SU-DHL-6 (cell line): ENCODE measurements at regions not wholly inside any gene's neighbourhood (a gene's known extent, or its start where the extent isn't known, plus 50 kb on each side); places are given as distances from the start of the nearest gene placed in this dataset.
"Not testable (repeated sequence)": the region's sequence is repeated elsewhere in the genome, so short reads cannot be mapped to it uniquely, and the experiment has no call there.

Source experiments
- H2AFZ ChIP-seq: fragments of 200-600 bp; sonication (generic); 2 replicates; pipeline ENCODE4 v1.6.1; 2014; ENCODE audit warnings: low read depth, mild to moderate bottlenecking, moderate library complexity, mixed read lengths, antibody characterized with exemption, low read length; ENCODE audit not compliant: severe bottlenecking
- H3F3A ChIP-seq: fragments of 200-600 bp; shearing (Covaris generic); 2 replicates; pipeline ENCODE4 v1.6.0; 2016; ENCODE audit warnings: antibody characterized with exemption, mild to moderate bottlenecking; ENCODE audit not compliant: insufficient read depth
- H3K27ac ChIP-seq: fragments of 200-600 bp; sonication (generic); 2 replicates; pipeline ENCODE4 v1.5.1; 2016; ENCODE audit warnings: low read depth, mild to moderate bottlenecking, low read length, moderate library complexity, mixed read lengths
- H3K27me3 ChIP-seq: fragments of 200-600 bp; sonication (generic), shearing (Covaris generic); 2 replicates; pipeline ENCODE4 v1.6.0; 2014; ENCODE audit warnings: mild to moderate bottlenecking, low read length
- H3K36me3 ChIP-seq: fragments of 200-600 bp; sonication (generic); 2 replicates; pipeline ENCODE4 v1.6.1; 2014; ENCODE audit warnings: mild to moderate bottlenecking, low read length, mixed read lengths
- H3K4me2 ChIP-seq: fragments of 300-600, 200-600 bp; shearing (Covaris generic), sonication (generic); 2 replicates; pipeline ENCODE4 v1.6.0; 2014; ENCODE audit warnings: low read length, low read depth, mild to moderate bottlenecking; ENCODE audit not compliant: poor library complexity, severe bottlenecking
- H3K4me3 ChIP-seq: fragments of 200-600 bp; sonication (generic); 2 replicates; pipeline ENCODE4 v1.5.1; 2014; ENCODE audit warnings: antibody characterized with exemption, low read length, mild to moderate bottlenecking, mixed read lengths; ENCODE audit not compliant: insufficient read depth, poor library complexity, severe bottlenecking
- H3K79me2 ChIP-seq: fragments of 200-600 bp; sonication (generic); 2 replicates; pipeline ENCODE4 v1.6.1; 2014; ENCODE audit warnings: mild to moderate bottlenecking, low read length, moderate library complexity; ENCODE audit not compliant: insufficient read depth
- H3K9ac ChIP-seq: fragments of 200-600 bp; sonication (generic); 2 replicates; pipeline ENCODE4 v1.7.0; 2014; ENCODE audit warnings: mild to moderate bottlenecking, low read length
- H3K9me2 ChIP-seq: fragments of 200-600 bp; sonication (generic); replicated peaks from 2 replicates; pipeline ENCODE4 v1.6.1; 2014; ENCODE audit warnings: low read length; ENCODE audit not compliant: insufficient read depth
- H3K9me3 ChIP-seq: fragments of 200-600 bp; sonication (generic); 2 replicates; pipeline ENCODE4 v1.6.1; 2014; ENCODE audit warnings: low read length, mixed read lengths; ENCODE audit not compliant: insufficient read depth
- H4K20me1 ChIP-seq: fragments of 200-600 bp; sonication (generic); 2 replicates; pipeline ENCODE4 v1.6.1; 2014; ENCODE audit warnings: low read depth, mild to moderate bottlenecking, antibody characterized with exemption, low read length, moderate library complexity, mixed read lengths
- CTCF ChIP-seq: fragments of 200-600 bp; sonication (generic); IDR thresholded peaks from one replicate; pipeline ENCODE4 v1.5.1; 2017; ENCODE audit warnings: antibody characterized with exemption, mild to moderate bottlenecking, low read length, moderate library complexity; ENCODE audit not compliant: insufficient read depth, poor library complexity, severe bottlenecking
- EZH2phosphoT487 ChIP-seq: fragments of 200-600 bp; sonication (generic), shearing (Covaris generic); conservative IDR thresholded peaks from 2 replicates; pipeline ENCODE4 v1.6.1; 2018; ENCODE audit warnings: mild to moderate bottlenecking, antibody characterized with exemption, low read length, moderate library complexity, mixed read lengths

GRCh38 chr6:144665932-144666450 lies 380.9 kb downstream of the UTRN start:
- TF ChIP-seq CTCF (no peak), EZH2phosphoT487 (no peak)
- no peaks in the 10 kb centered on the region for H3K36me3 ChIP-seq
- H3K27ac ChIP-seq, result no peak overlapping the region
- no peak overlapping the region for H3K4me2 ChIP-seq
- no peak overlapping the region for H2AFZ ChIP-seq
- H3K9me3 ChIP-seq, result no peaks in the 10 kb centered on the region
- no peaks in the 10 kb centered on the region for H3K9me2 ChIP-seq
- H3K9ac ChIP-seq, result no peak overlapping the region
- H4K20me1 ChIP-seq, result no peaks in the 10 kb centered on the region
- H3K27me3 ChIP-seq, result no peaks in the 10 kb centered on the region
- H3K79me2 ChIP-seq, result no peaks in the 10 kb centered on the region
- H3K4me3 ChIP-seq, result no peak overlapping the region
- no peaks in the 10 kb centered on the region for H3F3A ChIP-seq

- Histone ChIP-seq H3K27ac (no peak overlapping the region), H3K36me3 (no peaks in the 10 kb centered on the region), H3F3A (no peaks in the 10 kb centered on the region), H3K79me2 (no peaks in the 10 kb centered on the region), H3K4me2 (no peak overlapping the region), H4K20me1 (no peaks in the 10 kb centered on the region), H3K9me2 (no peaks in the 10 kb centered on the region), H3K9ac (no peak overlapping the region), H3K27me3 (no peaks in the 10 kb centered on the region), H3K9me3 (no peaks in the 10 kb centered on the region), H2AFZ (no peak overlapping the region), H3K4me3 (no peak overlapping the region)
- TF ChIP-seq CTCF, result no peak
- no peak for TF ChIP-seq EZH2phosphoT487
Observed at GRCh38 chr6:144666781-144667180, 381.6 kb downstream of the UTRN start.

GRCh38 chr6:144667532-144668503 lies 382.7 kb downstream of the UTRN start:
- H3K4me3 ChIP-seq, result no peak overlapping the region
- H3K27me3 ChIP-seq, result no peaks in the 10 kb centered on the region
- H3K79me2 ChIP-seq, result no peaks in the 10 kb centered on the region
- no peaks in the 10 kb centered on the region for H3K9me3 ChIP-seq
- H4K20me1 ChIP-seq, result no peaks in the 10 kb centered on the region
- H2AFZ ChIP-seq, result no peak overlapping the region
- H3F3A ChIP-seq, result no peaks in the 10 kb centered on the region
- no peak overlapping the region for H3K4me2 ChIP-seq
- no peak overlapping the region for H3K9ac ChIP-seq
- no peak overlapping the region for H3K27ac ChIP-seq
- TF ChIP-seq CTCF, result no peak
- no peak for TF ChIP-seq EZH2phosphoT487
- no peaks in the 10 kb centered on the region for H3K9me2 ChIP-seq
- H3K36me3 ChIP-seq, result no peaks in the 10 kb centered on the region

GRCh38 chr6:144670259-144670658 lies 385.1 kb downstream of the UTRN start:
- H3K27me3 ChIP-seq, H3F3A ChIP-seq, H2AFZ ChIP-seq, H3K27ac ChIP-seq, H4K20me1 ChIP-seq, H3K9me3 ChIP-seq, H3K36me3 ChIP-seq, H3K4me2 ChIP-seq, H3K9me2 ChIP-seq, H3K4me3 ChIP-seq, H3K9ac ChIP-seq, H3K79me2 ChIP-seq: not testable (repeated sequence)
